ENCODE measurements at regions not wholly inside any gene's neighbourhood (a gene's known extent, or its start where the extent isn't known, plus 50 kb on each side); places are given as distances from the start of the nearest gene placed in this dataset.

GRCh38 chr1:185627761-185628501 lies 106.3 kb upstream of the HMCN1 start:
- H3K79me2 ChIP-seq (ENCODE audit: control insufficient read depth, insufficient read depth, low read length, poor library complexity): no peaks in the 10 kb centered on the region
- peak overlapping the region; percentile 37 for H4K91ac ChIP-seq (ENCODE audit: low read depth, low read length)
- H2BK120ac ChIP-seq (ENCODE audit: insufficient read depth, low read length, poor library complexity): peak overlapping the region; percentile 24
- H2BK12ac ChIP-seq (ENCODE audit: low read length): peak overlapping the region; percentile 97
- H3K23ac ChIP-seq (ENCODE audit: low read length): no peak overlapping the region
- no peak overlapping the region for H3K9ac ChIP-seq (ENCODE audit: low read length)
- H3K4me2 ChIP-seq (ENCODE audit: low read length): no peak overlapping the region
- no peak overlapping the region for H3K18ac ChIP-seq (ENCODE audit: low read length)
- no peak overlapping the region for H2AK5ac ChIP-seq (ENCODE audit: low read length)
- H3K79me1 ChIP-seq (ENCODE audit: low read length): peaks cover 18% of the 10 kb centered on the region
- H2AFZ ChIP-seq (ENCODE audit: insufficient read depth, low read length, poor library complexity): no peak overlapping the region
- peak overlapping the region; percentile 29 for H4K8ac ChIP-seq (ENCODE audit: low read depth, low read length)
- no peak overlapping the region for H3K4ac ChIP-seq (ENCODE audit: low read depth, low read length)
- no peak overlapping the region for H3K14ac ChIP-seq (ENCODE audit: low read length)
- H4K12ac ChIP-seq (ENCODE audit: low read depth, low read length): no peak overlapping the region
- H3K4me3 ChIP-seq (ENCODE audit: low read depth, low read length): no peak overlapping the region
- H3K4me1 ChIP-seq (ENCODE audit: control insufficient read depth in 1 of 2, insufficient read depth in 2 of 2, low read length in 2 of 2): peaks cover 2 to 10% of the 10 kb centered on the region in 2 experiments
- no peaks in the 10 kb centered on the region for H3K36me3 ChIP-seq (ENCODE audit: control insufficient read depth in 1 of 2, insufficient read depth in 2 of 2, low read length in 2 of 2)
- DNase-seq: no peak
- no peaks in the 10 kb centered on the region for H3K9me3 ChIP-seq (ENCODE audit: insufficient read depth, low read depth, low read length)
- H3K27ac ChIP-seq (ENCODE audit: low read depth, low read length): no peak overlapping the region
- no peaks in the 10 kb centered on the region for H3K27me3 ChIP-seq (ENCODE audit: insufficient read depth, low read length)
- WGBS (ENCODE audit: extremely low coverage, insufficient coverage, insufficient read length): no CpG with 5 or more reads among the region's 2 CpGs
- no peak overlapping the region for H2BK5ac ChIP-seq (ENCODE audit: low read depth, low read length, poor library complexity)

- Histone ChIP-seq H2AK5ac (ENCODE audit: low read length) (peak overlapping the region; percentile 91), H3K9ac (ENCODE audit: low read length) (no peak overlapping the region), H3K9me3 (ENCODE audit: insufficient read depth, low read depth, low read length) (no peaks in the 10 kb centered on the region), H3K79me2 (ENCODE audit: control insufficient read depth, insufficient read depth, low read length, poor library complexity) (no peaks in the 10 kb centered on the region), H3K23ac (ENCODE audit: low read length) (peak overlapping the region; percentile 61), H3K4me3 (ENCODE audit: low read depth, low read length) (no peak overlapping the region), H2BK5ac (ENCODE audit: low read depth, low read length, poor library complexity) (peak overlapping the region; percentile 64), H3K36me3 (ENCODE audit: control insufficient read depth in 1 of 2, insufficient read depth in 2 of 2, low read length in 2 of 2) (no peaks in the 10 kb centered on the region), H2AFZ (ENCODE audit: insufficient read depth, low read length, poor library complexity) (no peak overlapping the region), H4K12ac (ENCODE audit: low read depth, low read length) (peak overlapping the region; percentile 72), H3K4ac (ENCODE audit: low read depth, low read length) (peak overlapping the region; percentile 76), H2BK12ac (ENCODE audit: low read length) (peak overlapping the region; percentile 67), H2BK120ac (ENCODE audit: insufficient read depth, low read length, poor library complexity) (peak overlapping the region; percentile 52), H3K27me3 (ENCODE audit: insufficient read depth, low read length) (no peaks in the 10 kb centered on the region), H4K91ac (ENCODE audit: low read depth, low read length) (peak overlapping the region; percentile 89), H3K27ac (ENCODE audit: low read depth, low read length) (peak overlapping the region; percentile 27), H3K18ac (ENCODE audit: low read length) (no peak overlapping the region), H3K79me1 (ENCODE audit: low read length) (peaks cover 17% of the 10 kb centered on the region), H3K14ac (ENCODE audit: low read length) (peak overlapping the region; percentile 93), H3K4me2 (ENCODE audit: low read length) (no peak overlapping the region), H4K8ac (ENCODE audit: low read depth, low read length) (peak overlapping the region; percentile 84), H3K4me1 (ENCODE audit: control insufficient read depth in 1 of 2, insufficient read depth in 2 of 2, low read length in 2 of 2) (peaks cover 2 to 10% of the 10 kb centered on the region in 2 experiments)
- no CpG with 5 or more reads among the region's 3 CpGs for WGBS (ENCODE audit: extremely low coverage, insufficient coverage, insufficient read length)
- no peak for DNase-seq
Measured at GRCh38 chr1:185627171-185627570, 107.0 kb upstream of the HMCN1 start.

- no peak overlapping the region for H3K4ac ChIP-seq (ENCODE audit: low read depth, low read length)
- H3K79me1 ChIP-seq (ENCODE audit: low read length): peaks cover 16% of the 10 kb centered on the region
- H3K9me3 ChIP-seq (ENCODE audit: insufficient read depth, low read depth, low read length): no peaks in the 10 kb centered on the region
- H3K4me2 ChIP-seq (ENCODE audit: low read length): no peak overlapping the region
- peak overlapping the region; percentile 33 for H4K91ac ChIP-seq (ENCODE audit: low read depth, low read length)
- H2BK120ac ChIP-seq (ENCODE audit: insufficient read depth, low read length, poor library complexity): peak overlapping the region; percentile 77
- no peak overlapping the region for H2BK5ac ChIP-seq (ENCODE audit: low read depth, low read length, poor library complexity)
- no peaks in the 10 kb centered on the region for H3K27me3 ChIP-seq (ENCODE audit: insufficient read depth, low read length)
- H3K18ac ChIP-seq (ENCODE audit: low read length): no peak overlapping the region
- no peak overlapping the region for H3K4me3 ChIP-seq (ENCODE audit: low read depth, low read length)
- no peak overlapping the region for H2AFZ ChIP-seq (ENCODE audit: insufficient read depth, low read length, poor library complexity)
- peak overlapping the region; percentile 13 for H4K8ac ChIP-seq (ENCODE audit: low read depth, low read length)
- no peaks in the 10 kb centered on the region for H3K79me2 ChIP-seq (ENCODE audit: control insufficient read depth, insufficient read depth, low read length, poor library complexity)
- H3K36me3 ChIP-seq (ENCODE audit: control insufficient read depth in 1 of 2, insufficient read depth in 2 of 2, low read length in 2 of 2): no peaks in the 10 kb centered on the region
- WGBS (ENCODE audit: extremely low coverage, insufficient coverage, insufficient read length): no CpG with 5 or more reads among the region's 3 CpGs
- H3K27ac ChIP-seq (ENCODE audit: low read depth, low read length): peak overlapping the region; percentile 61
- DNase-seq: peak; percentile 88 to 94
- H3K14ac ChIP-seq (ENCODE audit: low read length): no peak overlapping the region
- no peak overlapping the region for H2BK12ac ChIP-seq (ENCODE audit: low read length)
- H4K12ac ChIP-seq (ENCODE audit: low read depth, low read length): no peak overlapping the region
- H3K4me1 ChIP-seq (ENCODE audit: control insufficient read depth in 1 of 2, insufficient read depth in 2 of 2, low read length in 2 of 2): peaks cover 2 to 10% of the 10 kb centered on the region in 2 experiments
- no peak overlapping the region for H3K9ac ChIP-seq (ENCODE audit: low read length)
- H2AK5ac ChIP-seq (ENCODE audit: low read length): no peak overlapping the region
- no peak overlapping the region for H3K23ac ChIP-seq (ENCODE audit: low read length)
Measured at GRCh38 chr1:185626344-185626743, 107.8 kb upstream of the HMCN1 start.

GRCh38 chr1:185610954-185611353 lies 123.2 kb upstream of the HMCN1 start:
- Histone ChIP-seq H3K4me1 (ENCODE audit: control insufficient read depth in 1 of 2, insufficient read depth in 2 of 2, low read length in 2 of 2) (no peaks in the 10 kb centered on the region), H2BK5ac (ENCODE audit: low read depth, low read length, poor library complexity) (no peak overlapping the region)

More at GRCh38 chr1:185610954-185611353, 123.2 kb upstream of the HMCN1 start:
- no peaks in the 10 kb centered on the region for H3K79me2 ChIP-seq (ENCODE audit: control insufficient read depth, insufficient read depth, low read length, poor library complexity)
- H3K27me3 ChIP-seq (ENCODE audit: insufficient read depth, low read length): no peaks in the 10 kb centered on the region
- H4K8ac ChIP-seq (ENCODE audit: low read depth, low read length): no peak overlapping the region
- H3K9me3 ChIP-seq (ENCODE audit: insufficient read depth, low read depth, low read length): no peaks in the 10 kb centered on the region
- H3K23ac ChIP-seq (ENCODE audit: low read length): no peak overlapping the region
- no peaks in the 10 kb centered on the region for H3K79me1 ChIP-seq (ENCODE audit: low read length)
- no peak overlapping the region for H2AK5ac ChIP-seq (ENCODE audit: low read length)
- H3K4ac ChIP-seq (ENCODE audit: low read depth, low read length): no peak overlapping the region
- no peak for DNase-seq
- no peak overlapping the region for H3K9ac ChIP-seq (ENCODE audit: low read length)
- H2BK12ac ChIP-seq (ENCODE audit: low read length): no peak overlapping the region
- H3K36me3 ChIP-seq (ENCODE audit: control insufficient read depth in 1 of 2, insufficient read depth in 2 of 2, low read length in 2 of 2): no peaks in the 10 kb centered on the region
- H3K27ac ChIP-seq (ENCODE audit: low read depth, low read length): no peak overlapping the region
- H3K4me3 ChIP-seq (ENCODE audit: low read depth, low read length): no peak overlapping the region
- no peak overlapping the region for H2AFZ ChIP-seq (ENCODE audit: insufficient read depth, low read length, poor library complexity)
- no peak overlapping the region for H4K12ac ChIP-seq (ENCODE audit: low read depth, low read length)
- H4K91ac ChIP-seq (ENCODE audit: low read depth, low read length): no peak overlapping the region
- no peak overlapping the region for H3K14ac ChIP-seq (ENCODE audit: low read length)
- H3K18ac ChIP-seq (ENCODE audit: low read length): no peak overlapping the region
- no peak overlapping the region for H3K4me2 ChIP-seq (ENCODE audit: low read length)
- no peak overlapping the region for H2BK120ac ChIP-seq (ENCODE audit: insufficient read depth, low read length, poor library complexity)
